HCT116 (cell line): ENCODE measurements at regions not wholly inside any gene's neighbourhood (a gene's known extent, or its start where the extent isn't known, plus 50 kb on each side); places are given as distances from the start of the nearest gene placed in this dataset.

Experiments
- ATAC-seq: fragments of 200-7000 bp; cut with Tn5 transposase; 2 replicates; pipeline ENCODE4 v1.9.1; 2020; ENCODE audit warnings: mild to moderate bottlenecking, moderate library complexity
- BruUV-seq: library from RNA; stranded (reverse); fragments of 400-500 nt; replicated peaks from 2 replicates; lab custom pipeline; 2021; lab: Mats Ljungman, UMichigan
- CTCF ChIA-PET: fragments of 300-600 bp; sonication (Branson Sonifier 250); formaldehyde crosslinking; loops from one replicate; lab custom pipeline; 2021; ENCODE audit warnings: antibody characterized with exemption; lab: Charles Lee
- POLR2A ChIA-PET: fragments of 300-600, 350-600 bp; sonication (Branson Sonifier 250); formaldehyde crosslinking; loops from one replicate; lab custom pipeline; 2021; ENCODE audit warnings: antibody characterized with exemption; lab: Charles Lee
- RAD21 ChIA-PET, 2 experiments: fragments of 300-600 bp; sonication (Branson Sonifier 250); formaldehyde crosslinking; loops; one replicate each; lab custom pipeline; 2023; ENCODE audit warnings: low total read pairs in 2 of 2; ENCODE audit not compliant: uncharacterized antibody in 2 of 2, unreplicated experiment in 2 of 2, low non-redundant PET in 1 of 2; lab: Charles Lee
- DNase-seq: peaks from one replicate; pipeline ENCODE4 v3.0.0-alpha.2; 2010; ENCODE audit warnings: low read depth, low spot score
- H2AFZ ChIP-seq: fragments of 200-600 bp; shearing (Covaris generic), sonication (generic); 2 replicates; pipeline ENCODE4 v1.6.1; 2017; ENCODE audit warnings: low read depth, mixed run types, mixed read lengths, antibody characterized with exemption, low read length; ENCODE audit not compliant: poor library complexity, severe bottlenecking
- H3K27ac ChIP-seq: 2 replicates; pipeline ENCODE4 v1.5.1; 2012; ENCODE audit warnings: low read depth, low read length
- H3K27me3 ChIP-seq: fragments of 200-600 bp; sonication (generic); 2 replicates; pipeline ENCODE4 v1.6.1; 2016; ENCODE audit warnings: mixed run types, low read length, mixed read lengths; ENCODE audit not compliant: insufficient read depth
- H3K36me3 ChIP-seq, 2 experiments: fragments of 200-500 bp in 1 of 2; fragments of 200-600 bp in 1 of 2; sonication (Bioruptor generic) in 1 of 2; sonication (generic) in 1 of 2; 2 replicates each; pipeline versions ENCODE4 v1.5.1 to v1.6.1; 2014 to 2016; ENCODE audit warnings: low read length in 2 of 2, inconsistent platforms in 1 of 2, mixed read lengths in 1 of 2, mixed run types in 1 of 2; ENCODE audit not compliant: insufficient read depth in 2 of 2, control insufficient read depth in 1 of 2
- H3K4me1 ChIP-seq, 2 experiments: fragments of 200-600 bp in 1 of 2; sonication (generic) in 1 of 2; 2 replicates each; pipeline versions ENCODE4 v1.5.1 to v1.6.1; 2012 to 2017; ENCODE audit warnings: low read length in 2 of 2, inconsistent platforms in 1 of 2, mild to moderate bottlenecking in 1 of 2, mixed read lengths in 1 of 2, mixed run types in 1 of 2, moderate library complexity in 1 of 2; ENCODE audit not compliant: insufficient read depth in 2 of 2, control insufficient read depth in 1 of 2
- H3K4me2 ChIP-seq: fragments of 200-600 bp; sonication (generic); 2 replicates; pipeline ENCODE4 v1.6.1; 2017; ENCODE audit warnings: mixed run types, low read length, mixed read lengths
- H3K4me3 ChIP-seq, 2 experiments: fragments of 200-600 bp in 1 of 2; sonication (generic) in 1 of 2; replicated peaks in 1 of 2; 2 replicates each; pipeline ENCODE4 v1.5.1; 2011 to 2016; ENCODE audit warnings: low read length in 2 of 2, control low read depth in 1 of 2, low read depth in 1 of 2, mild to moderate bottlenecking in 1 of 2, mixed read lengths in 1 of 2, mixed run types in 1 of 2
- H3K79me2 ChIP-seq: fragments of 200-600 bp; sonication (generic); 2 replicates; pipeline ENCODE4 v1.6.1; 2017; ENCODE audit warnings: mild to moderate bottlenecking, mixed run types, low read length, moderate library complexity, mixed read lengths; ENCODE audit not compliant: insufficient read depth
- H3K9ac ChIP-seq: fragments of 200-600 bp; sonication (generic); 2 replicates; pipeline ENCODE4 v1.6.1; 2016; ENCODE audit warnings: low read length, mixed read lengths
- H3K9me2 ChIP-seq: fragments of 200-600 bp; sonication (generic), shearing (Covaris generic); 2 replicates; pipeline ENCODE4 v1.6.1; 2017; ENCODE audit warnings: mixed run types, mild to moderate bottlenecking, moderate library complexity; ENCODE audit not compliant: insufficient read depth
- H3K9me3 ChIP-seq, 2 experiments: fragments of 200-500 bp in 1 of 2; fragments of 200-600 bp in 1 of 2; sonication (Bioruptor generic) in 1 of 2; sonication (generic) in 1 of 2; 2 replicates each; pipeline ENCODE4 v1.6.1; 2014 to 2017; ENCODE audit warnings: low read length in 2 of 2, mixed read lengths in 2 of 2, inconsistent platforms in 1 of 2, low read depth in 1 of 2, mild to moderate bottlenecking in 1 of 2, mixed run types in 1 of 2, moderate library complexity in 1 of 2; ENCODE audit not compliant: control insufficient read depth in 1 of 2, insufficient read depth in 1 of 2
- H4K20me1 ChIP-seq: fragments of 200-600 bp; sonication (generic), shearing (Covaris generic); 2 replicates; pipeline ENCODE4 v1.6.1; 2017; ENCODE audit warnings: mixed run types, mild to moderate bottlenecking, moderate library complexity; ENCODE audit not compliant: insufficient read depth
- ATF3 ChIP-seq: IDR thresholded peaks from 2 replicates; pipeline ENCODE4 v1.6.1; 2012
- CBX3 ChIP-seq: IDR thresholded peaks from 2 replicates; pipeline ENCODE4 v1.6.1; 2012; ENCODE audit warnings: low read depth
- CEBPB ChIP-seq: IDR thresholded peaks from 2 replicates; pipeline ENCODE4 v1.6.1; 2012; ENCODE audit warnings: low read depth
- CTCF ChIP-seq, 3 experiments: fragments of 200-600 bp in 1 of 3; sonication (generic) in 1 of 3; IDR thresholded peaks in 2 of 3; conservative IDR thresholded peaks in 1 of 3; 2 replicates each; pipeline ENCODE4 v1.5.1; 2012 to 2017; ENCODE audit warnings: low read depth in 2 of 3, low read length in 2 of 3, antibody characterized with exemption in 1 of 3, borderline replicate concordance in 1 of 3, control low read depth in 1 of 3, mild to moderate bottlenecking in 1 of 3, mixed read lengths in 1 of 3, mixed run types in 1 of 3, moderate library complexity in 1 of 3; ENCODE audit not compliant: insufficient read depth in 1 of 3
- EGR1 ChIP-seq: IDR thresholded peaks from 2 replicates; pipeline ENCODE4 v1.6.1; 2012; ENCODE audit warnings: low read depth
- EZH2 ChIP-seq: fragments of 200-600 bp; sonication (generic); IDR thresholded peaks from 2 replicates; pipeline ENCODE4 v1.6.1; 2017; ENCODE audit warnings: antibody characterized with exemption, mixed run types
- FOSL1 ChIP-seq: IDR thresholded peaks from 2 replicates; pipeline ENCODE4 v1.6.1; 2012; ENCODE audit warnings: low read depth
- JUND ChIP-seq: IDR thresholded peaks from 2 replicates; pipeline ENCODE4 v1.6.1; 2012
- MAX ChIP-seq: IDR thresholded peaks from 2 replicates; pipeline ENCODE4 v1.6.1; 2012
- POLR2A ChIP-seq: IDR thresholded peaks from 2 replicates; pipeline ENCODE4 v1.7.0; 2011; ENCODE audit warnings: borderline replicate concordance; ENCODE audit not compliant: insufficient read depth, insufficient read length; ENCODE audit errors: extremely low read depth
- POLR2AphosphoS5 ChIP-seq: IDR thresholded peaks from 2 replicates; pipeline ENCODE4 v1.6.1; 2011; ENCODE audit warnings: mild to moderate bottlenecking, low read depth, low read length, moderate library complexity
- RAD21 ChIP-seq: IDR thresholded peaks from 2 replicates; pipeline ENCODE4 v1.6.1; 2012; ENCODE audit warnings: low read depth, mild to moderate bottlenecking
- SIN3A ChIP-seq: IDR thresholded peaks from 2 replicates; pipeline ENCODE4 v1.6.1; 2012; ENCODE audit warnings: low read depth
- SP1 ChIP-seq: IDR thresholded peaks from 2 replicates; pipeline ENCODE4 v1.6.1; 2012; ENCODE audit warnings: low read depth
- SRF ChIP-seq: IDR thresholded peaks from 2 replicates; pipeline ENCODE4 v1.6.1; 2012; ENCODE audit warnings: low read depth
- TCF7L2 ChIP-seq: IDR thresholded peaks from 2 replicates; pipeline ENCODE4 v1.7.0; 2011; ENCODE audit warnings: borderline replicate concordance, inconsistent platforms; ENCODE audit not compliant: insufficient read depth, insufficient read length; ENCODE audit errors: extremely low read depth
- YY1 ChIP-seq: IDR thresholded peaks from 2 replicates; pipeline ENCODE4 v1.6.1; 2011; ENCODE audit warnings: low read length, low read depth, moderate library complexity, mild to moderate bottlenecking; ENCODE audit not compliant: insufficient replicate concordance; ENCODE audit errors: extremely low read depth
- ZBTB33 ChIP-seq: IDR thresholded peaks from 2 replicates; pipeline ENCODE4 v1.6.1; 2011; ENCODE audit warnings: mild to moderate bottlenecking, low read length, moderate library complexity; ENCODE audit not compliant: insufficient replicate concordance; ENCODE audit errors: extremely low read depth
- ZFX ChIP-seq: fragments of 450-650 bp; IDR thresholded peaks from 2 replicates; pipeline ENCODE4 v1.6.1; 2017
- ZNF274 ChIP-seq: fragments of 200-500 bp; sonication (Bioruptor generic); IDR thresholded peaks from 2 replicates; pipeline ENCODE4 v1.6.1; 2014; ENCODE audit warnings: mild to moderate bottlenecking, low read depth, low read length, inconsistent platforms
- intact Hi-C: fragments of 100-400 bp; cut with micrococcal nuclease; formaldehyde crosslinking; loops from 2 replicates; pipeline ENCODE4 v1.10.0; 2022

GRCh38 chr1:22351768-22352080 is 99.9 kb upstream of the ZBTB40 start:
- H3K4me2 ChIP-seq = no peak overlapping the region
- CTCF ChIA-PET = no interaction called here
- TF ChIP-seq POLR2AphosphoS5 (no peak), POLR2A (no peak), SIN3A (no peak), ZFX (no peak), TCF7L2 (no peak), SRF (no peak), SP1 (no peak), CEBPB (no peak), ZBTB33 (no peak), ATF3 (no peak), JUND (no peak), RAD21 (no peak), ZNF274 (no peak), FOSL1 (no peak), EZH2 (no peak), YY1 (no peak), EGR1 (no peak), CTCF (IDR thresholded peaks at IDR 0.05 in 2 of 3, conservative IDR thresholded peaks at IDR 0.05 in 1 of 3; ENCODE audit: borderline replicate concordance in 1 of 3, insufficient read depth in 1 of 3, low read depth in 2 of 3, low read length in 2 of 3) (no peak), CBX3 (no peak), MAX (no peak)
- BruUV-seq = no TSS peak
- DNase-seq = no peak
- intact Hi-C loops = no loop called here
- RAD21 ChIA-PET = no interaction called here
- no peaks in the 10 kb centered on the region for H3K79me2 ChIP-seq
- H3K9me2 ChIP-seq = no peaks in the 10 kb centered on the region
- no peak overlapping the region for H3K27ac ChIP-seq
- no peak overlapping the region for H3K4me3 ChIP-seq
- H3K27me3 ChIP-seq = peaks cover 6% of the 10 kb centered on the region; the same call in 1 of the 2 replicates
- POLR2A ChIA-PET = no interaction called here
- no peak overlapping the region for H2AFZ ChIP-seq
- no peaks in the 10 kb centered on the region for H4K20me1 ChIP-seq
- no peak overlapping the region for H3K9ac ChIP-seq
- H3K4me1 ChIP-seq = no peaks in the 10 kb centered on the region
- no peaks in the 10 kb centered on the region for H3K36me3 ChIP-seq
- no peaks in the 10 kb centered on the region for H3K9me3 ChIP-seq
- no peak for ATAC-seq
